ENCODE measurements at regions not wholly inside any gene's neighbourhood (a gene's known extent, or its start where the extent isn't known, plus 50 kb on each side); places are given as distances from the start of the nearest gene placed in this dataset.

GRCh38 chr13:103961129-103961528 lies 894.9 kb upstream of the SLC10A2 start:
- Histone ChIP-seq H3K27ac (no peak overlapping the region), H3K4me3 (IDR thresholded peaks at IDR 0.05; ENCODE audit: insufficient read depth, low read depth, low read length) (no peak overlapping the region), H2AFZ (ENCODE audit: low read depth) (no peak overlapping the region), H3K9ac (no peak overlapping the region), H3K4me2 (no peak overlapping the region), H3K4me1 (ENCODE audit: low read depth, poor library complexity, severe bottlenecking) (no peaks in the 10 kb centered on the region), H3K36me3 (ENCODE audit: insufficient read depth) (no peaks in the 10 kb centered on the region), H3K79me2 (ENCODE audit: insufficient read depth, low read depth) (no peaks in the 10 kb centered on the region), H3K27me3 (ENCODE audit: insufficient read depth, low read depth) (no peaks in the 10 kb centered on the region), H4K20me1 (ENCODE audit: insufficient read depth) (no peaks in the 10 kb centered on the region)
- TF ChIP-seq CTCF (conservative IDR thresholded peaks at IDR 0.05; ENCODE audit: low read depth, low read length), result no peak

- H3K9ac ChIP-seq, result no peak overlapping the region
- no peak overlapping the region for H3K4me3 ChIP-seq (IDR thresholded peaks at IDR 0.05; ENCODE audit: insufficient read depth, low read depth, low read length)
- H4K20me1 ChIP-seq (ENCODE audit: insufficient read depth), result no peaks in the 10 kb centered on the region
- no peak overlapping the region for H3K27ac ChIP-seq
- H3K36me3 ChIP-seq (ENCODE audit: insufficient read depth), result no peaks in the 10 kb centered on the region
- H3K79me2 ChIP-seq (ENCODE audit: insufficient read depth, low read depth), result no peaks in the 10 kb centered on the region
- no peak overlapping the region for H3K4me2 ChIP-seq
- no peaks in the 10 kb centered on the region for H3K27me3 ChIP-seq (ENCODE audit: insufficient read depth, low read depth)
- TF ChIP-seq CTCF (conservative IDR thresholded peaks at IDR 0.05; ENCODE audit: low read depth, low read length), result no peak
- H2AFZ ChIP-seq (ENCODE audit: low read depth), result no peak overlapping the region
- H3K4me1 ChIP-seq (ENCODE audit: low read depth, poor library complexity, severe bottlenecking), result no peaks in the 10 kb centered on the region
Observed at GRCh38 chr13:103960001-103960400, 893.8 kb upstream of the SLC10A2 start.

GRCh38 chr13:103958691-103959090 lies 892.5 kb upstream of the SLC10A2 start:
- no peak overlapping the region for H3K9ac ChIP-seq
- TF ChIP-seq CTCF (conservative IDR thresholded peaks at IDR 0.05; ENCODE audit: low read depth, low read length), result no peak
- H3K27ac ChIP-seq, result no peak overlapping the region
- no peak overlapping the region for H3K4me2 ChIP-seq
- no peak overlapping the region for H2AFZ ChIP-seq (ENCODE audit: low read depth)
- H3K4me1 ChIP-seq (ENCODE audit: low read depth, poor library complexity, severe bottlenecking), result no peaks in the 10 kb centered on the region
- H3K79me2 ChIP-seq (ENCODE audit: insufficient read depth, low read depth), result no peaks in the 10 kb centered on the region
- no peaks in the 10 kb centered on the region for H4K20me1 ChIP-seq (ENCODE audit: insufficient read depth)
- H3K36me3 ChIP-seq (ENCODE audit: insufficient read depth), result no peaks in the 10 kb centered on the region
- H3K4me3 ChIP-seq (IDR thresholded peaks at IDR 0.05; ENCODE audit: insufficient read depth, low read depth, low read length), result no peak overlapping the region
- no peaks in the 10 kb centered on the region for H3K27me3 ChIP-seq (ENCODE audit: insufficient read depth, low read depth)

GRCh38 chr13:103957939-103958338 lies 891.7 kb upstream of the SLC10A2 start:
- Histone ChIP-seq H3K4me1 (ENCODE audit: low read depth, poor library complexity, severe bottlenecking) (no peaks in the 10 kb centered on the region), H3K36me3 (ENCODE audit: insufficient read depth) (no peaks in the 10 kb centered on the region), H3K79me2 (ENCODE audit: insufficient read depth, low read depth) (no peaks in the 10 kb centered on the region), H3K27me3 (ENCODE audit: insufficient read depth, low read depth) (no peaks in the 10 kb centered on the region), H2AFZ (ENCODE audit: low read depth) (no peak overlapping the region), H3K27ac (no peak overlapping the region), H3K4me3 (IDR thresholded peaks at IDR 0.05; ENCODE audit: insufficient read depth, low read depth, low read length) (no peak overlapping the region), H3K9ac (no peak overlapping the region), H3K4me2 (no peak overlapping the region), H4K20me1 (ENCODE audit: insufficient read depth) (no peaks in the 10 kb centered on the region)
- TF ChIP-seq CTCF (conservative IDR thresholded peaks at IDR 0.05; ENCODE audit: low read depth, low read length), result no peak

GRCh38 chr13:103953859-103954258 lies 887.6 kb upstream of the SLC10A2 start:
- H2AFZ ChIP-seq (ENCODE audit: low read depth), result no peak overlapping the region
- no peaks in the 10 kb centered on the region for H3K27me3 ChIP-seq (ENCODE audit: insufficient read depth, low read depth)
- H3K36me3 ChIP-seq (ENCODE audit: insufficient read depth), result no peaks in the 10 kb centered on the region
- H3K4me1 ChIP-seq (ENCODE audit: low read depth, poor library complexity, severe bottlenecking), result no peaks in the 10 kb centered on the region
- H4K20me1 ChIP-seq (ENCODE audit: insufficient read depth), result no peaks in the 10 kb centered on the region
- no peak overlapping the region for H3K9ac ChIP-seq
- H3K27ac ChIP-seq, result no peak overlapping the region
- no peaks in the 10 kb centered on the region for H3K79me2 ChIP-seq (ENCODE audit: insufficient read depth, low read depth)
- H3K4me2 ChIP-seq, result no peak overlapping the region
- TF ChIP-seq CTCF (conservative IDR thresholded peaks at IDR 0.05; ENCODE audit: low read depth, low read length), result no peak
- H3K4me3 ChIP-seq (IDR thresholded peaks at IDR 0.05; ENCODE audit: insufficient read depth, low read depth, low read length), result no peak overlapping the region

Measured in KMS-11 (cell line).